NOMO-1 treated with DMSO at 0.1 percent for 48 hours (cell line): ENCODE measurements at regions not wholly inside any gene's neighbourhood (a gene's known extent, or its start where the extent isn't known, plus 50 kb on each side); places are given as distances from the start of the nearest gene placed in this dataset.
"Not testable (repeated sequence)": the region's sequence is repeated elsewhere in the genome, so short reads cannot be mapped to it uniquely, and the experiment has no call there.

Source experiments
- DNase-seq: peaks from one replicate; lab custom pipeline; 2025; ENCODE audit not compliant: unreplicated experiment; lab: John Stamatoyannopoulos, UW

GRCh38 chr10:109306698-109307097, 616.6 kb downstream of the XPNPEP1 start:
- DNase-seq = no peak

DNA sequence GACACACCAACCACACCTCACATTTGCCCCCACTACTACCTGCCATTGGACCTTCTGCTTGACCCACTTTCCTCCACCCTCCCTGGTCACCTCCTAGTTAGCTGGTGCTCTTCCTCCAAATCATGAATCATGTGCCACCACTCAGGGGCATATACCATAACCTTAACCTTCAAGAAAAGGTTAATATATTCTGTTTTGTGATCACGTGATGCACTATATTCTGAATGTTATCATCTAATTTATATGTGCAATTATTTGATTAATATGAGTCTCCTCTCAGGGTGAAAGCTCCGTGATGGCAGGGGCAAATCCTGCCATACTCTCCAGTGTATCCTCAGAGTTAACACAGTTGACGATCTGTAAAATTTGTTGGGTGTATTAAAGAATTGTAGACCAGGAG, 635.5 kb downstream of the XPNPEP1 start:
- no peak for DNase-seq

DNA sequence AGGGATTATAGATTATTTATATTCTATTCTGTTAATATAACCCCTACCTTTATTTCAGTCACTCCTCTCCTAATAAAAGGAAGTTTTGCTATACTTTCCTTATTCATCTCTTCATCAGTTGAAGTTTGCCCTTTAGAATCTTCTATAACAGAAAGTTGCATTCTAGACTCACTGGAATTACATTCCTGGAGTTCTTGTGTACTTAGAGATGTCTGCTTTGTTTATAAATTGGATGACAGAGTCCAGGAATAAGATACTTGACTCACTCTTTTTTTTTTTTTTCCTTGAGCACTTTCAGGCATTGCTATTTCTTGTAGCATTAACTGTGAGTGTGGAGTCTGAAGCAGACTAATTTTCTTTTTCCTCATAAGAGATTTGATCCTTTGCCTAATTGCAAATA, 640.8 kb downstream of the XPNPEP1 start:
- no peak for DNase-seq

GRCh38 chr10:109281347-109281746, 642.0 kb downstream of the XPNPEP1 start:
- DNase-seq = no peak

- no peak for DNase-seq
Observed at GRCh38 chr10:109280837-109281236, 642.5 kb downstream of the XPNPEP1 start.

DNA sequence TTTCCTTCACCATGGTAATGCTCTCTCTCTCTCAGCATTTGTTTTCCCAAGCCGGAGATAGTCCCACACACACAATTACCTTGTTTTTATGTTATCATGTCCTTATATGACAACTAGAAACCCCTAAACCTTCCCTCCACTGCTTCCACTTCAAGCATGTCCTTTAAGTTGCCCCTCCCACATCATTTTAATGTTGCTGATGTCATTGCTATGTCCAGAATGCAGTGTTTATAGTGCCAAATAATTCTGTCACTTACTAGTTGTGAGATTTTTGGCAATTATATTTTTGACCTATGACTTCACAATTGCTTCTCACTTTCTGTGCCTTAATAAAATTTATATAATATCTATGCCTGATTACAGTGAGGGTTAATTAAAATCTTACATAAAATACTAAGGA, 645.9 kb downstream of the XPNPEP1 start:
- no peak for DNase-seq

- no peak for DNase-seq
Observed at GRCh38 chr10:109275960-109276359, 647.4 kb downstream of the XPNPEP1 start.

DNA sequence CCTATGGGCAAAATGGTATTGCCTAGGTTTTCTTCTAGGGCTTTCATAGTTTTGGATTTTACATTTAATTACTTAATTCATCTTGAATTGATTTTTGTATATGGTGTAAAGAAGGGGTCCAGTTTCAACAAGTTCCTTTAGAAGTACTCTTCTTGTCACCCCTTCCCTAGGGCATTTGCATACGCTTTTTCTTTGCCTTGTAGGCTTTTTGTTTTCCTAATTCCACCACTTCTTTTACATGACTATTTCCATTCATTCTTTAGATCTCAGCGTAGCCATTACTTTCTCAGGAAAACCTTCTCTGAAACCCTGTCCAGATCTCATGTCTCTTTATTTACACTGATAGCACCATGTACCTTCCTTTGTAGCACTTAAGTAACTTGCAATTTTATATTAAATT, 648.6 kb downstream of the XPNPEP1 start:
- DNase-seq = no peak

DNA sequence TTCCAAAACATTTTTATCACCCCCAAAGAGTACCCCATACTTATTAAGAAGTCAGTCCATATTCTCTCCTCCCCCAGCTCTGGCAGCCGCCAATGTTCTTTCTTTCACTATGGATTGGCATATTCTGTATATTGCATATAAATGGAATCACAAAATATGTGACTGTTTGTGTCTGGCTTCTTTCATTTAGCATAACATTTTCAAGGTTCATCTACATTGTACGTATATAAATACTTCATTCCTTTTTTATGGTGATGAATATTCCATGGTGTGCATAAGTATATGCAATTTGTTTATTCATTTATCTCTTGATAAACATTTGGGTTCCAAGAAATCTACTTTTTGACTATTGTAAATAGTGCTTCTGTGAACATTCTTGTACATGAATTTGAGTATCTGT, 653.1 kb downstream of the XPNPEP1 start:
- no peak for DNase-seq

- DNase-seq = no peak
Observed at GRCh38 chr10:109264004-109264403, 659.3 kb downstream of the XPNPEP1 start.

- DNase-seq = no peak
Observed at GRCh38 chr10:109261231-109261630, 662.1 kb downstream of the XPNPEP1 start.

DNA sequence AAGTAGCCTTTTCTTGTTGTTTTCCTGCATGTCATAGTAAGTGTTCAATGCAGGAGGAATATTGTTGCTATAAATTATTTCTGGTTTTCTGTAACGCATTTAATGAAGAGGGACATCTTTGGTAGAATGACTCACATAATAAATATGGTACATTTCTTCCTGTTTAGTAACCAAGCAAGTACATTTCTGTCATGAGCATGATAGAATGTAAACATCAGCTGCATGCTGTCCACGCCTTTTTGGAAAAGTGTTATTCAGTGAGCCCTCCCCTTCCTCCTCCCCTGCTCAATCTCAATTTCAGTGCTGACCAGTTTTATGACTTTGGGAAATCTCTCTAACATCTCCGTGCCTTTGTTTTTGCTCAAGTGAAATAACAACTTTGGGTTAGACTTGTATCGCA, 664.0 kb downstream of the XPNPEP1 start:
- no peak for DNase-seq

- DNase-seq = no peak
Observed at GRCh38 chr10:109253306-109253705, 670.0 kb downstream of the XPNPEP1 start.

GRCh38 chr10:109250152-109250551, 673.2 kb downstream of the XPNPEP1 start:
- DNase-seq = no peak

GRCh38 chr10:109247814-109248213, 675.5 kb downstream of the XPNPEP1 start:
- DNase-seq = no peak

- DNase-seq = no peak
Observed at GRCh38 chr10:109245821-109246220, 677.5 kb downstream of the XPNPEP1 start.

GRCh38 chr10:109239371-109239770, 683.9 kb downstream of the XPNPEP1 start:
- no peak for DNase-seq

- DNase-seq = no peak
Observed at GRCh38 chr10:109237682-109238081, 685.6 kb downstream of the XPNPEP1 start.

- DNase-seq = no peak
Observed at GRCh38 chr10:109237050-109237449, 686.3 kb downstream of the XPNPEP1 start.

GRCh38 chr10:109223533-109223932, 699.8 kb downstream of the XPNPEP1 start:
- not testable (repeated sequence) for DNase-seq

DNA sequence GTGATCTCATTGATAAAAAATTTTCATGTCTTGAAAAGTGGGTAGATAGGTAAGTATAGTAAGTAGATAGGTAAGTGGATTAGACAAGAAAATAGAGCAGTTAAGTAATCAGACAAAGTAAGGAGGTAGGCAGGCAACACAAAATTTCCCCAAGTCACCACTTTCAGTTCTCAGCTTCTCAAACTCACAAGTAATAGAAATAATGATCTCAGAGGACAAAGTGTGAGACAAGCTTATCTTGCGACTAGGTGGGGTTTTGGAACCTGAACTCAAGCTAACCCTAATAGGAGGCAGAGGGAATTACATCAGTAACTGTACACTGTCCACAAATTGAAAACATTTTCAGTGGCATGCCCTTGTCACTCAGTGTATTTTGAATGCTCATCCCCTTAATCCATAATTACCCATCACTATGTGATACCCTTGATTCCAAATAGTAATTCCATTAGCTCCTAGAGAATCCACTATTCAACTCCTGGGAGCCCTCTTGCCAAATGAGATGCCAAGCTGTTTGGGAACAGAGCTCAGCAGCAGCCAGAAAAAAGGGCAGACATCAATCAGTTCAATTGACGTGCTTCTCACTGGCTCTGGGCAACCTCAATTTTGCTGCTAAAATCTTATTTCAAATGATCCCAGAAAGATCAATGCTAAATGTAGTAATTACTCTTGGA, 703.2 kb downstream of the XPNPEP1 start:
- DNase-seq = no peak

GRCh38 chr10:109218207-109218606, 705.1 kb downstream of the XPNPEP1 start:
- DNase-seq = no peak

GRCh38 chr10:109215291-109216075, 707.8 kb downstream of the XPNPEP1 start:
- DNase-seq = no peak
